H9 (cell line): ENCODE measurements at regions not wholly inside any gene's neighbourhood (a gene's known extent, or its start where the extent isn't known, plus 50 kb on each side); places are given as distances from the start of the nearest gene placed in this dataset.

ENCODE experiments used
- DNase-seq: peaks from one replicate; pipeline ENCODE4 v3.0.0-alpha.2; 2017
- H2AFZ ChIP-seq: one replicate; pipeline ENCODE4 v1.6.1; 2013; ENCODE audit warnings: mild to moderate bottlenecking, low read length, control low read depth, moderate library complexity
- H2AK5ac ChIP-seq: 2 replicates; pipeline ENCODE4 v1.6.1; 2013; ENCODE audit warnings: low read length, control low read depth, mixed read lengths; ENCODE audit not compliant: insufficient read length
- H2BK120ac ChIP-seq: one replicate; pipeline ENCODE4 v1.6.1; 2013; ENCODE audit warnings: low read depth, mild to moderate bottlenecking, low read length, control low read depth, inconsistent platforms; ENCODE audit not compliant: poor library complexity, severe bottlenecking
- H2BK12ac ChIP-seq: 2 replicates; pipeline ENCODE4 v1.6.1; 2013; ENCODE audit warnings: low read length, control low read depth, mixed read lengths, low read depth; ENCODE audit not compliant: insufficient read length
- H2BK15ac ChIP-seq: 2 replicates; pipeline ENCODE4 v1.6.1; 2013; ENCODE audit warnings: low read depth, low read length, control low read depth
- H2BK20ac ChIP-seq: one replicate; pipeline ENCODE4 v1.6.1; 2013; ENCODE audit warnings: low read depth, mild to moderate bottlenecking, low read length, control low read depth, inconsistent platforms; ENCODE audit not compliant: poor library complexity, severe bottlenecking
- H2BK5ac ChIP-seq: 2 replicates; pipeline ENCODE4 v1.6.1; 2013; ENCODE audit warnings: low read length, control low read depth, mixed read lengths; ENCODE audit not compliant: insufficient read length
- H3K14ac ChIP-seq: 2 replicates; pipeline ENCODE4 v1.6.1; 2013; ENCODE audit warnings: low read length, control low read depth; ENCODE audit not compliant: insufficient read depth
- H3K18ac ChIP-seq: 2 replicates; pipeline ENCODE4 v1.6.1; 2013; ENCODE audit warnings: low read depth, mild to moderate bottlenecking, mixed read lengths, low read length, control low read depth; ENCODE audit not compliant: insufficient read length
- H3K23ac ChIP-seq: 2 replicates; pipeline ENCODE4 v1.6.1; 2013; ENCODE audit warnings: low read length, control low read depth, mixed read lengths, low read depth; ENCODE audit not compliant: insufficient read length
- H3K23me2 ChIP-seq: 2 replicates; pipeline ENCODE4 v1.6.1; 2013; ENCODE audit warnings: low read depth, mild to moderate bottlenecking, mixed read lengths, low read length, control low read depth; ENCODE audit not compliant: insufficient read length, poor library complexity, severe bottlenecking
- H3K27ac ChIP-seq: 2 replicates; pipeline ENCODE4 v1.5.1; 2013; ENCODE audit warnings: low read length, control low read depth, mixed read lengths, low read depth; ENCODE audit not compliant: insufficient read length
- H3K27me3 ChIP-seq: 2 replicates; pipeline ENCODE4 v1.6.1; 2013; ENCODE audit warnings: low read length, control low read depth, inconsistent platforms; ENCODE audit not compliant: insufficient read depth
- H3K4ac ChIP-seq: 2 replicates; pipeline ENCODE4 v1.6.1; 2013; ENCODE audit warnings: low read depth, mild to moderate bottlenecking, control low read depth, inconsistent platforms, low read length, moderate library complexity
- H3K4me1 ChIP-seq: 2 replicates; pipeline ENCODE4 v1.6.1; 2013; ENCODE audit warnings: low read length, control low read depth, inconsistent platforms; ENCODE audit not compliant: insufficient read depth
- H3K4me2 ChIP-seq: 2 replicates; pipeline ENCODE4 v1.6.1; 2013; ENCODE audit warnings: low read length, control low read depth, mixed read lengths; ENCODE audit not compliant: insufficient read length, insufficient read depth
- H3K56ac ChIP-seq: 2 replicates; pipeline ENCODE4 v1.6.1; 2013; ENCODE audit warnings: low read depth, mild to moderate bottlenecking, mixed read lengths, low read length, control low read depth; ENCODE audit not compliant: insufficient read length
- H3K79me1 ChIP-seq: 2 replicates; pipeline ENCODE4 v1.6.1; 2013; ENCODE audit warnings: low read depth, mild to moderate bottlenecking, moderate library complexity, low read length, control low read depth, inconsistent platforms; ENCODE audit not compliant: insufficient read depth, poor library complexity, severe bottlenecking
- H3K79me2 ChIP-seq: 2 replicates; pipeline ENCODE4 v1.6.1; 2013; ENCODE audit warnings: low read length, control low read depth, inconsistent platforms; ENCODE audit not compliant: insufficient read depth
- H3K9ac ChIP-seq: 2 replicates; pipeline ENCODE4 v1.6.1; 2013; ENCODE audit warnings: low read length, control low read depth, mixed read lengths; ENCODE audit not compliant: insufficient read length; ENCODE audit errors: extremely low read depth
- H3K9me3 ChIP-seq: one replicate; pipeline ENCODE4 v1.6.1; 2013; ENCODE audit warnings: low read depth, low read length, inconsistent platforms; ENCODE audit not compliant: control insufficient read depth
- H3T11ph ChIP-seq: one replicate; pipeline ENCODE4 v1.6.1; 2013; ENCODE audit warnings: mild to moderate bottlenecking, low read length, control low read depth, inconsistent platforms
- H4K20me1 ChIP-seq: one replicate; pipeline ENCODE4 v1.6.1; 2013; ENCODE audit not compliant: control insufficient read depth, insufficient read length, insufficient read depth
- H4K5ac ChIP-seq: 2 replicates; pipeline ENCODE4 v1.6.1; 2013; ENCODE audit warnings: low read depth, mild to moderate bottlenecking, mixed read lengths, low read length, control low read depth; ENCODE audit not compliant: insufficient read length
- H4K8ac ChIP-seq: replicated peaks from 2 replicates; pipeline ENCODE4 v1.6.1; 2013; ENCODE audit warnings: low read length, control low read depth, mixed read lengths, low read depth; ENCODE audit not compliant: insufficient read length
- H4K91ac ChIP-seq: 2 replicates; pipeline ENCODE4 v1.6.1; 2013; ENCODE audit warnings: low read depth, mild to moderate bottlenecking, moderate library complexity, mixed read lengths, low read length, control low read depth; ENCODE audit not compliant: insufficient read length
- H3K27ac Mint-ChIP-seq, 3 experiments: 2 replicates in 2 of 3; 3 replicates in 1 of 3; pipeline ENCODE4 v1.8.0; 2020 to 2021; ENCODE audit warnings: mixed read lengths in 3 of 3, mild to moderate bottlenecking in 1 of 3, moderate library complexity in 1 of 3
- H3K27me3 Mint-ChIP-seq: 2 replicates; pipeline ENCODE4 v1.8.0; 2021; ENCODE audit warnings: low read depth, mild to moderate bottlenecking, moderate library complexity, mixed read lengths
- H3K36me3 Mint-ChIP-seq, 3 experiments: 2 replicates in 2 of 3; 3 replicates in 1 of 3; pipeline ENCODE4 v1.8.0; 2020 to 2021; ENCODE audit warnings: low read depth in 3 of 3, mixed read lengths in 3 of 3; ENCODE audit not compliant: insufficient read depth in 1 of 3
- H3K4me1 Mint-ChIP-seq, 2 experiments: 2 replicates each; pipeline ENCODE4 v1.8.0; 2020; ENCODE audit warnings: mixed read lengths in 2 of 2
- H3K4me3 Mint-ChIP-seq, 2 experiments: 2 replicates in 1 of 2; 3 replicates in 1 of 2; pipeline ENCODE4 v1.8.0; 2020 to 2021; ENCODE audit warnings: mild to moderate bottlenecking in 2 of 2, mixed read lengths in 2 of 2, moderate library complexity in 1 of 2
- H3K9me3 Mint-ChIP-seq, 2 experiments: 2 replicates in 1 of 2; 3 replicates in 1 of 2; pipeline ENCODE4 v1.8.0; 2020; ENCODE audit warnings: mild to moderate bottlenecking in 2 of 2, mixed read lengths in 2 of 2, moderate library complexity in 1 of 2
- CTCF ChIP-seq: fragments of 200-600 bp; sonication (generic); conservative IDR thresholded peaks from 3 replicates; pipeline ENCODE4 v1.8.0; 2021; ENCODE audit warnings: antibody characterized with exemption, mild to moderate bottlenecking
- WGBS: extraction: QIAGEN DNeasy Blood & Tissue Kit; methylation state at CpG from one replicate; pipeline ENCODE4 v1.1.7; 2013; ENCODE audit warnings: missing lambda C conversion rate, low lambda C conversion rate, mixed read lengths; ENCODE audit not compliant: insufficient read length; ENCODE audit errors: extremely low coverage; 5-methylcytosine and 5-hydroxymethylcytosine counted together

DNA sequence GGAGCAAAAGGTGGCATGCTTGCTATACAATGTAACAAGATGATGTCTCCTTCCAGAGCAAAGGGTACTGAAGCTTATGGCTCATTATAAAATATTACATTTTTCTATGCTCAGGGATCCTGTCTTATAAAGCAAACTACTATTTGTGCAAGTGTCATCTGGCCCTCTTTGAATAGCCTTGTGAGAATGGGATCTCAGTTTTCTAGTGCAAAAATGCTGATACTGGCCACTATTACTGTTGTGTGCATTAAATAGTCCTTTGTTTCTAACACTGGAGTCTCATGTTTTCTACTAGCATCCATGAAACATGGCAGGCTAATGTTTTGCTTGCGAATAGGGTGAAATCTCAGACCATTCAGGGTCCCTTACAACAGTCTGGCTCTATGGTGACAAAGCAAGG lies 823.0 kb downstream of the REEP3 start:
- H3K14ac ChIP-seq = no peak overlapping the region
- Mint-ChIP-seq H3K9me3 (no peaks in the 10 kb centered on the region), H3K36me3 (no peaks in the 10 kb centered on the region), H3K4me1 (no peaks in the 10 kb centered on the region), H3K27ac (no peak overlapping the region), H3K27me3 (no peaks in the 10 kb centered on the region), H3K4me3 (no peak overlapping the region)
- H3K23me2 ChIP-seq = no peaks in the 10 kb centered on the region
- no peak overlapping the region for H2BK120ac ChIP-seq
- H3K18ac ChIP-seq = no peak overlapping the region
- no peaks in the 10 kb centered on the region for H3K9me3 ChIP-seq
- no CpG with 5 or more reads among the region's 1 CpG for WGBS
- H3T11ph ChIP-seq = no peak overlapping the region
- H3K4me1 ChIP-seq = no peaks in the 10 kb centered on the region
- DNase-seq = no peak
- no peak overlapping the region for H4K8ac ChIP-seq
- H2AK5ac ChIP-seq = no peak overlapping the region
- H2AFZ ChIP-seq = no peak overlapping the region
- no peaks in the 10 kb centered on the region for H3K79me2 ChIP-seq
- no peak overlapping the region for H3K4me2 ChIP-seq
- H2BK15ac ChIP-seq = no peak overlapping the region
- no peak overlapping the region for H3K4ac ChIP-seq
- H3K56ac ChIP-seq = no peak overlapping the region
- no peaks in the 10 kb centered on the region for H3K79me1 ChIP-seq
- H3K9ac ChIP-seq = no peak overlapping the region
- no peak for TF ChIP-seq CTCF
- H4K20me1 ChIP-seq = no peaks in the 10 kb centered on the region
- no peak overlapping the region for H2BK12ac ChIP-seq
- H2BK20ac ChIP-seq = no peak overlapping the region
- H2BK5ac ChIP-seq = no peak overlapping the region
- H3K27me3 ChIP-seq = no peaks in the 10 kb centered on the region
- H4K91ac ChIP-seq = no peak overlapping the region
- no peak overlapping the region for H3K23ac ChIP-seq
- no peak overlapping the region for H3K27ac ChIP-seq
- no peak overlapping the region for H4K5ac ChIP-seq
